Thyroid gland (tissue), 4 donors: ENCODE measurements at regions not wholly inside any gene's neighbourhood (a gene's known extent, or its start where the extent isn't known, plus 50 kb on each side); places are given as distances from the start of the nearest gene placed in this dataset.
"Not testable (repeated sequence)": the region's sequence is repeated elsewhere in the genome, so short reads cannot be mapped to it uniquely, and the experiment has no call there.

Experiments
- DNase-seq, 2 donors: peaks; one replicate each; pipeline ENCODE4 v3.0.0-alpha.2; 2019
- H3K27ac ChIP-seq, 3 donors: fragments of 200-600 bp; sonication (generic); 1 replicate in 2 of 3; 2 replicates in 1 of 3; pipeline ENCODE4 v1.5.1; 2016 to 2019; ENCODE audit warnings: mild to moderate bottlenecking in 1 of 3, moderate library complexity in 1 of 3
- H3K27me3 ChIP-seq: fragments of 200-600 bp; sonication (generic); one replicate; pipeline ENCODE4 v1.5.1; 2019
- H3K36me3 ChIP-seq, 2 donors: fragments of 200-600 bp; sonication (generic); one replicate each; pipeline ENCODE4 v1.5.1; 2016 to 2019
- H3K4me1 ChIP-seq, 2 donors: fragments of 200-600 bp; sonication (generic); one replicate each; pipeline ENCODE4 v1.5.1; 2017 to 2019
- H3K4me3 ChIP-seq, 3 donors: fragments of 200-600 bp; sonication (generic); replicated peaks in 1 of 3; 1 replicate in 2 of 3; 2 replicates in 1 of 3; pipeline ENCODE4 v1.5.1; 2016; ENCODE audit warnings: mild to moderate bottlenecking in 1 of 3
- H3K9me3 ChIP-seq: fragments of 200-600 bp; sonication (generic); one replicate; pipeline ENCODE4 v1.5.1; 2017
- CTCF ChIP-seq, 6 experiments: fragments of 200-600 bp in 3 of 6; fragments of 450-650 bp in 3 of 6; sonication (generic) in 3 of 6; IDR thresholded peaks; one replicate each; pipeline ENCODE4 v1.5.1; 2016 to 2019; ENCODE audit warnings: antibody characterized with exemption in 6 of 6, mild to moderate bottlenecking in 2 of 6, inconsistent platforms in 1 of 6, moderate library complexity in 1 of 6
- POLR2A ChIP-seq, 2 donors: fragments of 450-650 bp; IDR thresholded peaks; one replicate each; pipeline ENCODE4 v1.6.1; 2017; ENCODE audit warnings: antibody characterized with exemption in 2 of 2, mild to moderate bottlenecking in 2 of 2, moderate library complexity in 1 of 2
- WGBS, 2 donors: methylation state at CpG; one replicate each; pipeline ENCODE4 v1.1.5; 2017; 5-methylcytosine and 5-hydroxymethylcytosine counted together
- intact Hi-C: fragments of 100-400 bp; cut with DNase I; formaldehyde crosslinking; loops from one replicate; pipeline ENCODE4 v1.15.1; 2023

GRCh38 chr6:15741405-15741804 is 78.6 kb upstream of the DTNBP1 start:
- intact Hi-C loops, result no loop called here
- Histone ChIP-seq H3K27me3 (no peaks in the 10 kb centered on the region), H3K27ac (no peak overlapping the region), H3K9me3 (no peaks in the 10 kb centered on the region), H3K4me1 (no peaks in the 10 kb centered on the region), H3K4me3 (no peak overlapping the region), H3K36me3 (no peaks in the 10 kb centered on the region)
- TF ChIP-seq POLR2A (IDR thresholded peaks at IDR 0.05) (no peak), CTCF (IDR thresholded peaks at IDR 0.05) (no peak)
- no peak for DNase-seq

- H3K4me1 ChIP-seq, result no peaks in the 10 kb centered on the region
- TF ChIP-seq CTCF (IDR thresholded peaks at IDR 0.05) (no peak), POLR2A (IDR thresholded peaks at IDR 0.05) (no peak)
- WGBS, 2 donors, result 67 to 70% methylated on average over 3 of the region's 3 CpGs
- DNase-seq, result no peak
- H3K27ac ChIP-seq, result no peak overlapping the region
- H3K36me3 ChIP-seq, result no peaks in the 10 kb centered on the region
- H3K4me3 ChIP-seq, result no peak overlapping the region
- H3K9me3 ChIP-seq, result no peaks in the 10 kb centered on the region
- intact Hi-C loops, result no loop called here
- no peaks in the 10 kb centered on the region for H3K27me3 ChIP-seq
Observed at GRCh38 chr6:15739867-15740266, 77.0 kb upstream of the DTNBP1 start.

GRCh38 chr6:15739353-15739752 is 76.5 kb upstream of the DTNBP1 start:
- WGBS, 2 donors, result 42 to 43% methylated on average over 2 of the region's 2 CpGs
- no peak for DNase-seq
- Histone ChIP-seq H3K4me3 (no peak overlapping the region), H3K27ac (no peak overlapping the region), H3K9me3 (no peaks in the 10 kb centered on the region), H3K4me1 (no peaks in the 10 kb centered on the region), H3K27me3 (no peaks in the 10 kb centered on the region), H3K36me3 (no peaks in the 10 kb centered on the region)
- intact Hi-C loops, result no loop called here
- TF ChIP-seq CTCF (IDR thresholded peaks at IDR 0.05) (no peak), POLR2A (IDR thresholded peaks at IDR 0.05) (no peak)

- DNase-seq, H3K27me3 ChIP-seq, H3K36me3 ChIP-seq, H3K9me3 ChIP-seq, H3K4me3 ChIP-seq, H3K27ac ChIP-seq, intact Hi-C loops, H3K4me1 ChIP-seq: not testable (repeated sequence)
- WGBS, 2 donors, result 82 to 84% methylated on average over 8 of the region's 8 CpGs
Observed at GRCh38 chr6:15738195-15738594, 75.4 kb upstream of the DTNBP1 start.

GRCh38 chr6:15736297-15736696 is 73.5 kb upstream of the DTNBP1 start:
- intact Hi-C loops, result no loop called here
- TF ChIP-seq POLR2A (IDR thresholded peaks at IDR 0.05) (no peak), CTCF (IDR thresholded peaks at IDR 0.05) (no peak)

More at GRCh38 chr6:15736297-15736696, 73.5 kb upstream of the DTNBP1 start:
- Histone ChIP-seq H3K4me3 (no peak overlapping the region), H3K4me1 (peaks cover 0 to 3% of the 10 kb centered on the region in 2 donors), H3K27me3 (no peaks in the 10 kb centered on the region), H3K27ac (no peak overlapping the region), H3K36me3 (no peaks in the 10 kb centered on the region), H3K9me3 (no peaks in the 10 kb centered on the region)
- no peak for DNase-seq
- WGBS, 2 donors, result 88 to 92% methylated on average over 3 of the region's 3 CpGs
